GM18511 (cell line): ENCODE measurements at regions not wholly inside any gene's neighbourhood (a gene's known extent, or its start where the extent isn't known, plus 50 kb on each side); places are given as distances from the start of the nearest gene placed in this dataset.
"Not testable (repeated sequence)": the region's sequence is repeated elsewhere in the genome, so short reads cannot be mapped to it uniquely, and the experiment has no call there.

Source experiments
- ATAC-seq: cut with Tn5 transposase; IDR thresholded peaks from one replicate; pipeline ENCODE4 v1.9.1; 2021; ENCODE audit warnings: mild to moderate bottlenecking, moderate library complexity; ENCODE audit not compliant: unreplicated experiment

DNA sequence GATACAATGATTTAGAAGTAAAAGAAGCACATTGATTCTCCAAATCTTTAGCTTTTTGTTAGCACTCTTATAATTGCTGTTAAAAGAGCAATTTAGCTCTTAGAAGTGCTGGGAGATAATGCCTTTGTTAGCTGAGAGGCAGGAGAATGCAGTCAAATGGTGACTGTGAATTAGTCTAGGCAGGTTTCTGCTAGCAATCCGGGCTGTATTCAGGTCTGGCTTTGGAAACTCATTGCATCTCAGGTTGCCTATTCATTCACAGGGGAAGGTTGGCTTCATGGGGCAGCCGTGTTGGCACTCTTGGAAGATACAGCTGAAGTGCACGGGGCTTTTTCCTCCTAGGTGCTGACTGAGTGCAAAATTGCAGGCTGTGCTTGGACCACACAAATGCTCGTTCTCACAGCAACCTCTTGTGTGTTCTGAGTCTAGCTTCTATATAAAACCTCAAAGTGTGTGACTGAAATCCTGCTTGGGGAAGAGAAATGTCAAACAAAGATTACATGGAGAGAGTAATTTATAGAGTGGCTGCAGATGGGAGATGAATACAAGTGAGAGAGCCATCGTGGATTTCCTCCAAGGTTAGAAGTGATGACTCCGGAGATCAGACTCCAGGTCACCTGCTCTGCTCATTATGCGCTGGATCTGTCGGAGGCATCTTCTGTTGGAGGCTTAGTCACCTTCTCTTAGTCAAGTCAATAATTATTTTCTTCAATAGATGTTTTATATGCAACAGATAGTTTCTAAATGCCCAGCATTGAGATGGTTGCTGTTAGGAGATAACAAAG, 167.8 kb downstream of the PMAIP1 start:
- no peak for ATAC-seq

GRCh38 chr18:60066219-60066975, 166.6 kb downstream of the PMAIP1 start:
- ATAC-seq, result no peak

GRCh38 chr18:60064271-60064670, 164.5 kb downstream of the PMAIP1 start:
- no peak for ATAC-seq

GRCh38 chr18:60062831-60063230, 163.0 kb downstream of the PMAIP1 start:
- ATAC-seq, result not testable (repeated sequence)

GRCh38 chr18:60062396-60062795, 162.6 kb downstream of the PMAIP1 start:
- no peak for ATAC-seq

- no peak for ATAC-seq
Measured at GRCh38 chr18:60060578-60060977, 160.8 kb downstream of the PMAIP1 start.

DNA sequence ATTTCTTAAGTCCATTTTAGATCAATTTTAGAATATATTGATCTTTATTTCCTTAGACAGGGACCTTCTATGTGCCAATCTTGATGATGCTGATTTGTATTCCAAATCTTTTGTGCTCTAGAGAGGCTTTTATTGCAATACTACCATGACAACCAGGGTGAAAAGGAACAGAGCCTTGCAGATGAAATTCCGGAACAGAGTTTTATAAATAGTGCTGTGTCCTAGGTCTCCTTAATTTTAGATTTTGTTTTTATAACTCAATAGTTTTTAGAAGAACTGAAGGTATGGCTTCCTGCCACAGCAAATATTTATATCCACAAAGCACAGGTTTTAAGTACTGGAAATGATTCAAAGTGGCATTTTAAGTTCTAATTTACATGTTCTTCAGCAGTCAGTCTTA, 160.2 kb downstream of the PMAIP1 start:
- ATAC-seq, result no peak

GRCh38 chr18:60059216-60059615, 159.4 kb downstream of the PMAIP1 start:
- ATAC-seq, result no peak

DNA sequence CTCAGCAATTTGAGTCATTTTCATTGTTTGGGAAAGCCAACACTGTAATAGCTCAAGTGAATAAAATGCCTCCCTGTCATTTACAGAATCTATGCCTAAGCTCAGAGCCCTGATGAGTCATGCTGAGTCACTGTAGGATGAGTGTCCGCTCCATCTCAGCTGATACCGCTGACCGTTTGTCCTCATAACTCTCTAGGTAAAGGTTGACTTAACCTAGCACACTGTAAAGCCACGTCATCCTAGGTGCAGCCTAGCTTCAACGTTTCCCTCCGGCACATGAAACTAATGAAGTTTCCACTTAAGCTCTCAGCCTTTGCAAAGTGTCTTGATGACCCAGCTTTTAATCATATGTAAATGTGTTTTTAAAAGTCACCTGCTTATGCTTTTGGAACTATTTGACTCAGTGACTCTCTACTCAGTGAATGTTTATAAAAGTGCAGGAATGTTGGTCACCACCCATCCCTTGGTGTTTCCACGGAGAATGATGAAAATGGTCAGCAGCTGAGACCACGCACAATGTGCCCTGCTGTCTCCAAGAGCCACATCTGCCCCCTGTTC, 154.0 kb downstream of the PMAIP1 start:
- no peak for ATAC-seq

DNA sequence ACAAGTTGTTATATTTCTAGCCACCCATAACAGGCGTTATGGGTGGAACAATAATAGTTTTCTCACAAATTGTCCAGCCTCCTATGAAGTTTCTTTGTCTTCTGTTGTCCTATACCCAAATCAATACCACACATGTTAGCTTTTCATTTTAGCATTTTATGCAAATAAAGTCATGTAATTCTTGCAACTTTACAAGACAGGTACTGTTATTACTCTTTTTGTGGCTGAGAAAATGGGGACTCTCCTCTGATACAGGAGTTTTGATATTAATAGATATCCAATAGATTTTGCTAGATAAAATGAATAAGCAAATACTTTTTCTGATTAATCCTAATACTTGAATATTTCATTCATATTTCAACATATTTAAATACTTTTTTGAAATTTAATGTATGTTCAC, 151.0 kb downstream of the PMAIP1 start:
- ATAC-seq, result no peak

DNA sequence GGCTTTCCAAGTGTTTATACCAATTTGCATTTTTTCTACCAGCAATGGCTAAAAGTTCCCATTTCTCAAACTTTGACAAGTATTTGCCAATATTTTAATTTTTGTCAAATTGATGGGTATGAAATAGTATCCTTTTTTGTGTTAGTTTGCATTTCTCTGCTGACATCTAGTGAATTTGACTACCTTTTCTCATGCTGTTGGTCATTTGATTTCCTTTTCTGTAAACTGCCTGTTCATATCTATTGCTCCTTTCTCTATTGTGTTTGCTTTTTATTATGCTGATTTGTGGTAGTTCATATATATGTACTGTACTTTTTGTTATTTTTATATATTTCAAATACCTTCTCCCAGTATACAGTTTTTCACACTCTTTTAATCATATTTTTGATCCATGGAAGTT, 149.4 kb downstream of the PMAIP1 start:
- ATAC-seq, result no peak

DNA sequence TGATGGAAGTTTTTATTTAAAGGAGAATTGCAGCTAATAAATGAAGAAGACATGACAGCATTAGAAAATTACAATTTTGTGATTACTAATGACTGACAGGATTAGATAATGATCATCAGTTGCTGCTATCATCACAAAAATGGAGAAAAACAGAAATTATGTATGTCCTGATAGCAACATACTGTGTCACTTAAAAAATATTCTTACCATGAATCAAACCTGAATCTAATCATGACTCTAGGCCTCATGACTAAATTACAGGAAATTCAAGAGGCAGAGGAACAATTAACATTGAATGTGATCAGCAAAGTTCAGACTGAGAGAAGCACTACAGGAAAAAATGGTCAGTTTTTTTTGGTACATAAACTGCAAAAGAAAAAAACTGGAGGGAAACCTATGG, 147.8 kb downstream of the PMAIP1 start:
- ATAC-seq, result no peak

DNA sequence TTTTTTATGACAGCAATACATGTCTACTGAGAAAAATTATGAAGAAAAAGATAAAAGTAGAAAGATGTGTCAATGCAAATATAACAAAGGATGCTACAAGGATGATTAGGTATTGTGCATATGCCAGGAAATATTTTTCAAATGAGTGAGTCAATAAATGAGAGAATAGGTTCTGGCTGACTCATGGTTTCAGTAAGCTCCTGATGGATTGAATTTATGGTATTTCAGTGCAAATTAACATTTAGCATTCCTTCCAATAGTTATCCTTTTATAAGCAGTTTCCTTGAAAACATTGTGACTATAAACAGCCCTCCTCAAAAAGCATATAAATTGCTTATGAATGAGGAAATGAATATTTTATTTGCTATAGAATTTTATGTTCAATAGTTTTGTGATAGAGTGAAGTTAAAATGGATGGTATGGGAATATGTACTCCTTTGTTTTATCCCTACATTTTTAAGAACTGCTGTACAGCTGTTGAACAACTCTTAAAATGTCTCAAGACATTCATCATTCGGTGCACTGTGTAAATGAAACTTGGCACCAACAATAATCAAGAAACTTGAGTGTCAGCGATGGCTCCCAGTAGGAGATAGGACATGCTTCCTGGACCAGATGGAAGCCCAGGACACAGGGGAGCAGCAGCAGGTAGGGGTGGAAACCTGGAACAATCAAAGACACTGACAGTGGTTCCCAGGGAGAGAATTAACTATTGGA, 144.7 kb downstream of the PMAIP1 start:
- ATAC-seq, result no peak

DNA sequence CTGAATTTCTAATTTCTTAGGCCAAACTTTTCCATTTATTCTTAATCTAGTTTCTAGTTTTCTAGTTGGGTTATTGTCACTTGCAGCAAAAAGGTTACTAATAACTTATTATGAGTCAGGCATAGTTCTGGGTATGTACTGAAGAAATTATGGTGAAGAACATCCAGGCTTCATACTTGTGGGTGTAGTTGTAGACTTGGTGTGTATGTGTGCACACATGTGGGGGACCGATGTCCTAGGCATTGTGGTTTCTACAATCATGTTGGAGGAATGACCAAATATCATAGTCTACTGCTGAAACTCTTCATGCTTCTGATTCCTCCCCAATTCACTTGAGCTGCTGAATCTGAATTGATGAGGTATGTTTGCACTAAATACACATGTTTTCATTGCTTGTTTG, 141.2 kb downstream of the PMAIP1 start:
- ATAC-seq, result no peak

DNA sequence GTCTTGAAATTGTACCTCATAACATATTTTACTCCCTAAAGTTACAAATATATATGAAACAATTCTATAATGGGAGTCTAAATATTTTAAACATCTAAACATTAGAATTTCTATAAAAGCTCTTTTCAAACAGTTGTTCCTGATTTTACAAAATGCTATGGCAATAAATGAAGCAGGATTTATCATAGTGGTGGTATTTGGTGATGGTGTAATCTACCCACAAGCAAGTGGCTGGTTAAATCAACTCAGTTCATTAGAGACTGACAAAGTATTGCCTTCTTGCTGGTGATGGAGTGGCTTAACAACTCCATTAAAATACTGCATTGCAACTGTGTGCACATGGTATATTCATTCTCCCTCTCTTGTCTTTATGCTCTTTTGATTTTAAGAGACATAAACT, 138.9 kb downstream of the PMAIP1 start:
- no peak for ATAC-seq

DNA sequence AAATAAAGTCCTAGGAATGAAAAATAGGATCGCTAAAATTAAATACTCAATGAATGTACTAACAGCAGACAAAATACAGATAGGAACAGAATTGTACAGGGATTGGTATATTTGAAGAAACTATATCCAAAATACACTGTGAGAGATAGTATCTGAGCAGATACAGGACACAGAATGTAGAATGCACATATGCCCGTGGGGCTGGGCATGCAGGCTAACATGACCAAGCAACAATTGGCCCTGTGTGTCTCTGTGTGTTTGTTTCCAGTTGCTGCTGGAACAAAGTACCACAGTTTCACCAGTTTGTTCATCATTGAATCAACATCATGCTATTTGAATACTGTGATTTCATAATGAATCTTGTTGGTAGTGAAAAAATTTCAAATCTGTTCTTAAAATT, 127.6 kb downstream of the PMAIP1 start:
- ATAC-seq, result no peak

GRCh38 chr18:60024857-60025256, 125.1 kb downstream of the PMAIP1 start:
- ATAC-seq, result no peak

- no peak for ATAC-seq
Measured at GRCh38 chr18:60024345-60024744, 124.5 kb downstream of the PMAIP1 start.

DNA sequence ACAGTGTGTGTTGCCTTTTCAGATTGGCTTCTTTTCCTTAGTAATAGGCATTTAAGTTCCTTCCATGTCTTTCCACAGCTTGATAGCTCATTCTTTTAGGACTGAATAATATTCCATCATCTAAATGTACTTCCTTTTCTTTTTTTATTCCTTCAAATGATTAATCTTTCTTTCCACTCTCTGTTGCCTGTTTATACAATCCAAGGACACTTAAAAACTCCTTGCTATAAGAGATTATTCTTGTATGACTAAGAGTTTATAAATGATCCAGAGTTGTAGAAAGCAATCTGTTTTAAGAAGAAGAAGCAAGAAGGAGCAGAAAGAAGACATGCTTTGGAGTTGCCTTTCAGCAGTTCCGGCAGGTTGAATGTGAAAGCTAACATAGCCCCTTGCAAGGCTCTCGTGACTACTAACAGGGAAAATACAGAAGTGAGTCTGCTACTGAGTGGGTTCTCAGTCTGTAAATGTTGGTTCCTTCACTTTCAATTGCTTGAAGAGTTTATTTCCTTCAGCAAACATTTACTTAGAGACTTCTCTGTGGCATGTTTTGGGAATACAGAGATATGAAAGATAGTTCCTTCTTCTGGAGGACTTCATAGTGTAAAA, 123.0 kb downstream of the PMAIP1 start:
- ATAC-seq, result no peak

DNA sequence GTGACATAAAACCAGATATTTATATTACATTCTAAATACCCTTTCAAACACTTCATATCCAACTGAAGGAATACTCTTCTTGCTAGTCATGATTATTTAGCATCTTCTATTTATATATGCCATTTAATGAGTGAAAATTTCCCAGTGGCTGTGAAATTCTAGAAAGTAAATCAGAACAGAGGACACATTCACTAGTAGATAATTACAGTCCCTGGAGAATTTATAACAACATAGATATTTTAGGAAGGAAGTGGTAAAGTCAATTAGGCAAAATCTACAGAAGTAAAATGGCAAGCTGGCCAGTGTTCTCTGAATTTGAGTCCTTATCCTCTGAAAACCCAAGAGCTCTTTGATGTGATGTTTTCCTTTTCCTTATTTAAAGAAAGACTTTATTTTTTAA, 121.8 kb downstream of the PMAIP1 start:
- no peak for ATAC-seq
